PFSK-1 (cell line): ENCODE measurements at regions not wholly inside any gene's neighbourhood (a gene's known extent, or its start where the extent isn't known, plus 50 kb on each side); places are given as distances from the start of the nearest gene placed in this dataset.

ENCODE experiments used
- POLR2AphosphoS5 ChIP-seq: IDR thresholded peaks from 2 replicates; pipeline ENCODE4 v1.6.1; 2012; ENCODE audit warnings: low read depth, mild to moderate bottlenecking, control low read depth, low read length, moderate library complexity
- REST ChIP-seq, 2 experiments: IDR thresholded peaks; 2 replicates each; pipeline versions ENCODE4 v1.6.1 to v1.8.0; 2011 to 2012; ENCODE audit warnings: low read depth in 2 of 2, low read length in 2 of 2, control low read depth in 1 of 2, inconsistent platforms in 1 of 2, mild to moderate bottlenecking in 1 of 2, moderate library complexity in 1 of 2; ENCODE audit not compliant: insufficient read depth in 1 of 2

GRCh38 chr1:191674626-191675179 is 483.6 kb upstream of the RGS18 start:
- TF ChIP-seq REST (IDR thresholded peaks at IDR 0.05; ENCODE audit: insufficient read depth in 1 of 2, low read depth in 2 of 2, low read length in 2 of 2): no peak
- no peak for TF ChIP-seq POLR2AphosphoS5
